HG03045 (cell line): ENCODE measurements at regions not wholly inside any gene's neighbourhood (a gene's known extent, or its start where the extent isn't known, plus 50 kb on each side); places are given as distances from the start of the nearest gene placed in this dataset.
A peak's percentile ranks its signal among the peaks of the same experiment; 100 is the strongest.

ENCODE experiments used
- ATAC-seq: cut with Tn5 transposase; IDR thresholded peaks from one replicate; pipeline ENCODE4 v1.9.1; 2021; ENCODE audit warnings: mild to moderate bottlenecking, moderate library complexity; ENCODE audit not compliant: unreplicated experiment

DNA sequence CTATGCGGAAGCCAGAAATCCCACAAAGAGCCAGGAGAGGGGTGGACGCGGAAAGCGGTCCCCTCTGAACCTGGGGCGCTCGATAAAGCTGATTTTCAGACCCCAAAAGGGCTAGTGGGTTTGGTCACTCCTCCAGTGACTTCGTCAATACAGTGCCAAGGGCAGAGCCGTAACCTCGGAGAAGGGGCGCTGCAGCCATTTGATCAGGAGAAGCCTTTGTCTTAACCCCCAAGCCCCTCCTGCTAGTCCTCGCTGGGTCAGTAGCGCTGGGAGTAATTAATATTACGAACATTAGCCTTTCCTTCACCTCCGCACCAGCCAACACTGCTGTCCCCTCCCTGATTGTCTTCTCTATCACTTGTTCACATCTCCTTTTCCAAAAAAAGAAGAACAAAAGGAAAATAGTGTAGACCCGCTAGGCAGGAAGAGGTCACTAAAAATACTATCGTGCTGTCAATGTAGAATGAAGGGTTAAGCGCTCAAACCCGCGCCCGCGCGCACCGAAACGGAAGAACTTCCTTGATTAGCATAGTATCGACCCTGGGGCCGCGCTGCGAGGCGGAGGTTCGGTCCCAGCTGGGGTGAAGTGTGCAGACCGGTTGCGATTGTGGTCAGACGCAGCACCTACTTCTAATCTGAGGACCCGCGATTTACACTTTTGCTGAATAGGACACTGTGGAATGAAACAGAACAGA, 63.2 kb upstream of the MAPRE2 start:
- no peak for ATAC-seq

DNA sequence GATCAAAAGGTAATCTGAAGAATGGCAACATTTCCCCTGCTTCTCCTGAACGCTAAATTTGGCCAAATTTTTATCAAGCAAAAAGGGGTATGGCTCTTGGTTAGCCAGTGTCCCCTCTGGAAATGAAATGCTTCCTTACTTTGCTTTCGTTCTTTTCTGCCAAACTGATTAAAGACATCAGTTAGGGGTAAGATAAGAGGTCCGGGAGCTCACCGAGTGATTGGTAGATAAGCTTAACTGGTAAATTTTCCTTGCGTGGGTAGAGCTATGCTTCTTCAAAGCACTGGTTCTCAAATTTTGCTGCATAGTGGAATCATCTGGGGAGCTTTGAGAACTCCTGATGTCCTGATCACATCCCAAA, 62.7 kb upstream of the MAPRE2 start:
- ATAC-seq, result no peak

DNA sequence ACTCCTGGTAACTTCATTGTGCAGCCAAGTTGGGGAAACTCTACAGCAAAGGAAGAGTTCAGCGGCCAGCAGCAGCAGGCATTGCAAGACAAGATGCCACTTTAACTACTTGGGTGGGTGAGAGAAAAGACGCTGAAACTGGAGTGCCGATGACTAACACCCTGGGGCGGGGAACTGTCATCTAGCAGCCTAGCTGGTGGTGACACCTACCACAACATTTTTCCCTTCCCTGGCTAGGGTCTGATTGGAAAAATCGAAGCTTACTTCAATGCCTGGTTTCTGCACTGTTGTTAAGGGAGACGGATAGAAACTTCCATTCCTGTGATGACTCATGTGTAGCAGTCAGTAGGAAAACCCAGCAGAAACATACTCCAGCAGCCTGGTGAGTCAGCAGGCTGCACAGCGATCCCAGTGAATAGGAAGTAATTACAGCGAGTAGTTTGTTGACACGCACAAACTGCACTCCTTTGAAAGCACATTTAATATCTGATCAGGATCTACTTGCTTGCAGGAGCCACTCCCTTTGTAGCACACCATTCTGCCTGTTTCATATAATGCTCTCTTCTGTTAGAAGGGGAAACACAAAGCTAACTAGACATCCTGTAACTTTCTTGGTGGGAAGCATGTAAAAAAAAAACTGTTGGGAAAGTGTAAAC, 62.1 kb upstream of the MAPRE2 start:
- ATAC-seq, result peak; percentile 38

DNA sequence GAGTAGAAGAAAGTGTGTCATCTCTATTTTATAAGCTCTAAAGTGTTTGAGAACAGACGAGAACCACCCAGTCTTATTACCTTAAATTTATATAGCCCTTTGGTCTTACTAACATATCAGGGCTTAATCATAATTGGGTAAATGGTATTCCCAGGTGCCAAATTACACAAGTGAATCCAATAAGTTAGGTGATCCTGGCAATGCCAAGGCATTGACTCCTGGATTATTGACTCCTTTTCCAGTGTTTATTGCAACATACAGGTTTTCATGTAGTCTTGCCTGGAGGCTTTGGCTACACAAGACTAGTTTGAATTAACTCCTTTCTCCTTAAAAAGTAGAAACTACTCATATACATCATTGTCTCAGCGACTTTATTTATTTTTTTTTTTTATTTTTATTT, 59.7 kb upstream of the MAPRE2 start:
- ATAC-seq, result no peak

DNA sequence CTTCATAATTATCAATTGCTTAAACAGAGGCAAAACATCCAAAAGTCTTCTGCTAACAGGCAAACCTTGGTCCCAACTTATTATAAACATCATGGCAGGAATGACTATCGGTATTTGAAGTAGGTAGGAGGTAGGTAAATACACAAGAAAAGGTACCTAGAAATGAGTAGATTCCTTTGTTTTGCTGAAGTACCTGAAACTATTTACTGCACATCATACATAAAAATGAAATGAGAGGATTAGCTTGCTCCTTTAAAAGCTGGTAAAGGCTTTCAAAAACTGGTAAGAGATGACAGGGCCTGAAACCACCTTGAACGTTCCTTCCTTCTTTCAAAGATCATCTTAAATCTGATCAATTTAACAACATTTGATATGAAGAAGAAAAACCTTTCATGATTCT, 55.2 kb upstream of the MAPRE2 start:
- no peak for ATAC-seq

DNA sequence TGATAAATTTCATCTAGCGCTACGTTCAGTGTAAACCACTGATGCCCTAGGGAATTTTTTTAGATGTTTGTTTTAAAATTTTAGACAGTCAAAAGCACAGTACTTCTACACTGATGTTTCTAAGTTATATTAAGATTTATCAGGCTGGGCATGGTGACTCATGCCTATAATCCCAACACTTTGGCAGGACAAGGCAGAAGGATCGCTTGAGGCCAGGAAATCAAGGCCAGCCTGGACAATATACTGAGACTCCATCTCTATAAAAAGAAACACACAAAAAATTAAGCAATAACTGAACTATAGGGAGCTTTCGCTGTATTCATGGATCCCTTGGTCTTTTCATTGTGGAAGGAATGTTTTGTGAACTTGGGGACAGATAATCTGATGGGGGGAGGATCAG, 50.6 kb upstream of the MAPRE2 start:
- ATAC-seq, result no peak

DNA sequence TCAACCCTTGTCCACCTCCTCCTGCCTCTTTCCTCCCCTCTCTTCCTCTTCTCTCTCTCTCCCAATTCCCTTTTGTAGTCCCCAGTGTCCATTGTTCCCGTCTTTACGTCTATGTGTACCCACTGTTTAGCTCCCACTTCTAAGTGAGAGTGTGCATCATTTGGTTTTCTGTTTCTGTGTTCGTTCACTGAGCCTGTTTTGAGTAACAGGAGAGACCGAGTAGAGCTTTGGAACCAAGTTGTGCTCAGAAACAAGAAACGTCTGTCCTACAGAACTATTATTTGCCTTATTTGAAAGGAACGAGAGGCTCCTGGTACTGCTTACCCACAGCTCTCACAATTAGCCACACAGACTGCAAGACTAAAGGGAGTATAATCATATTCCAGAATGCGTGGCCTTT, 50.1 kb upstream of the MAPRE2 start:
- no peak for ATAC-seq
